Stimulated activated CD8-positive, alpha-beta memory T cell treated with anti-CD3 and anti-CD28 coated beads, Interleukin-12 subunit alpha, Interleukin-12 subunit beta, amount 100 ng/mL, for 4 hours (primary cell): ENCODE measurements at regions not wholly inside any gene's neighbourhood (a gene's known extent, or its start where the extent isn't known, plus 50 kb on each side); places are given as distances from the start of the nearest gene placed in this dataset.
"Not testable (repeated sequence)": the region's sequence is repeated elsewhere in the genome, so short reads cannot be mapped to it uniquely, and the experiment has no call there.

Experiments
- DNase-seq: peaks from one replicate; pipeline ENCODE4 v3.0.0-alpha.2; 2020; ENCODE audit warnings: low read depth

DNA sequence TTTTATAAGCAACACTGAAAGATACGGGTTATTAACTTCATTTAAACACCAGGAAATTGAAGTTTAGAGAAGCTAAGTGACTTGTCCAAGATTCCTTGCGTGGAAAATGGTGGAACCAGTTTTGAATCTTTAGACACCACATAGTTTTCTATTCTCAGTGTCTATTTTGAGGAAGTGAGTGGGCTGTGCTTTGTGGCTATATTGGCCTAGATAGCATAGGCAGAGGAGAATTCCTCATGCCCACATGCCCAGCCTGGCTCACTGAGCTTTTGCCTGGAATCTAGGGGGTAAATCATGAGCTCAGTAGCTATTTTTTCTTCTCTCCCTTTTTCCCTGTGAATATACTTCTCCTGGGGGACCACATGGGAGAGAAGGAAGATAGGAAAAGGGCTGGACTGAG, 431.3 kb downstream of the HS3ST3B1 start:
- DNase-seq = no peak

DNA sequence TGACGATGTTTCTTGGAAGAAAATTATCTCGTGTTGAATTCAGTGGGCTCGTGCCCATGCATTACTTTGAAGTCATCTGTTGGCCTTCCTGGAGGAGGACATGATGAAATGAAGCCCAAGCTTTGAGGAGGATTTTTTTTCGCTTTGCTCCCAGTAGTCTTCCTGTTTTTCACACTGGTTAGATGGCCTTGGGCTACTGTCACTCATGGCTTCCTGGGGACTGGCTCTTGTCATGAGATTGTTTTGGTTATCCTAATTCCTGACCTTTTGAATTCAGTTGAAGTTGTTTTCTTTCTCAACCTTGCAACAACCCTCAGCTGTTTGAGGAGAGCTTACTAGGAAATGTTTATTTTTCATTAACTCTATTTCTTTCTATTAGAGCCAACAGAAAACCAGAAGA, 430.7 kb downstream of the HS3ST3B1 start:
- no peak for DNase-seq

DNA sequence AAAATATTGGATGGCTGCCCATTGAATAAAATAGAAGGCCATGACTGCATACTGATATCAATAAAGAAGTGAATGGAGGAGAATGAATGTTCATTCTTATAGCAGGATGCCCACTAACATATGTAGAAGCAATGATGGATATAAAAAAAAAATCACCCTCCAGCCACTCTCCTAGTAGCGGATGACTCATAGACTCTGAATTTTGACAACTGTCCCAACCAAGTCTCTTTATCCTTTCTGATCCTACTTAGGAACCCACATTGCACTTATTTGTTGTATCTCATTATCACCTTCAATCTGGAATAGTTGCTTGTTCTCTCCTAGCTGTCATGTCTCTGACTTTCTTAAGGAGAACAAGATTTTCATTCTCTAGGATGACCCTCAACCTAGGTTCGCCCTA, 429.9 kb downstream of the HS3ST3B1 start:
- no peak for DNase-seq

DNA sequence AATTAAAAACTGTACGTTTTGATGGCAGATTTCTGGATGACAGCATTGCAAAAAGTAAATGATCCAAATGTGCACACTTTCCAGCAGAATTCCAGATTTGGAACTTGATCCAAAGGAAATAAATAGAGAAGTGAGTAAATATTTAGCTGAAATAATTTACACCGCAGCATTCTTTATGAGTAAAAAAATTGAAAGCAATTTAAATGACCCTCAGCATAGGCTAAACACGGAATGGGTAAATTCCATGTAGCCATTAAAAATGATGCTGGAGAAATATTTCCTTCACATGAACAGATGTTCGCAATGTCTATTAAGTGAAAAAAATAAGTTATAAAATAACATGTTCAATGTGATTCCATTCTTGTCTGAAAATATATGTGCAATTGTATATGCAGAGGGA, 424.8 kb downstream of the HS3ST3B1 start:
- no peak for DNase-seq

DNA sequence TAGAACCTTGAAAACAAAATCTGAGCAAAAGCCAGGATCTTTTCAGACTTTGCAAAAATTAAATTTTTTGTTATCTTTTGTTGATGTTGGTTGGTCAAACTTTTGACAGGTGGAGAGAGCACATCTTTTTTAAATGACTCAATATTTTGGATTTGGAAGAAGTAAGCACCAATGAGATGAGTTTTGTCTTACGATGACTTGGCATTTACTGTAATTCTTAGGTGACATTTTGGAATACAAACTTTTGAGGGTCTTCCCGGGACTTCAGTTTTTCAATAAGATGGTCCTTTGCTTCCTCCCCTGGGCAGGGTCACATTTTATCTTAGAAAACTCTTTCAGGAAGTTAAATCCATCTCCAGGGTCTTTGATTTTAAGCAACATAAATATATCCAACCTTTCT, 423.9 kb downstream of the HS3ST3B1 start:
- DNase-seq = no peak

DNA sequence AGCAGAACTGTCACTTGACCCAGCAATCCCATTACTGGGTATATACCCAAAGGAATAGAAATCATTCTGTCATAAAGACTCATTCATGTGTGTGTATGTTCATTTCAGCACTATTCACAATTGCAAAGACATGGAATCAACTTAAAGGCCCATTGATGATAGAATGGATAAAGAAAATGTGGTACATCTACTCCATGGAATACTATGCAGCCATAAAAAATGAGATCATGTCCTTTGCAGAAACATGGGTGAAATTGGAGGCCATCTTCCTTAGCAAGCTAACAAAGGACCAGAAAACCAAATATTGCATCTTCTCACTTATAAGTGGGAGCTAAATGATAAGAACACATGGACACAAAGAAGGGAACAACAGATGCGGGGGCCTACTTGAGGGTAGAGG, 422.5 kb downstream of the HS3ST3B1 start:
- DNase-seq = not testable (repeated sequence)

DNA sequence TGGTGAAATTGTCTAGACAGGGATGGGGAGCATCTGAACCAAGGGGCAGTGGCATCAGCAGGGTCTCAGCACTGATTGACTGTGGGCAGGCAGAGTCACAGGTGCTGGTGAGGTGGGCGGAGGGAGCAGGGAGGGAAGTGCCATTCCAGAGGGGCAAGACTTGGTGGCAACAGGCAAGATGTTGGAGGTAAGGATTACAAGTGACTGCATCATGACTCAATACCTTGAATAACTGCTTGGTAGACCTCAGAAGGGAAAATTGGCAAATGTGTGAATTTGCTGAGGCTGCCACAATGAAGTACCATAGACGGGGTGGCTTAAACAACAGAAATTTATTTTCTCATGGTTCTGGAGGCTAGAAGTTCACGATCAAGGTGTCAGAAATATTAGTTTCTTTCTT, 419.1 kb downstream of the HS3ST3B1 start:
- no peak for DNase-seq

DNA sequence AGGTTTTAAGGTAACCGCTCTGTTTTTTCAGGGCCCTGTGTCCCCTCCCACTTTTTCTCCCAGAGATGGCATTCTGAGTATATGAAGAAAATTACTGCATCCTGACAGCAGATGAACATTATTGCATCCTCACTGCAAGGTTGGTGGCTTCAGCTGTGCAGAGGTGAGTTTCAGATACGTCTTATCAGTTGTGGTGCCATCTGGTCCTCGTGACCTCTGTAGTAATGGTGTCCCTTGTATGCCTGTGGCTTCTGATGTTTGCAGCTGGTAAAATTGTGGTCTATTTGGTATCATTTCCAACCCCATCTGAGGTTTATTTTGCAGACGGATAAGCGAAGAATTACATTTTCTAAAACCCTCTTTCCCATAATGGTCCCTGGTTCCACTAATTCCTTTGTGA, 417.0 kb downstream of the HS3ST3B1 start:
- no peak for DNase-seq

DNA sequence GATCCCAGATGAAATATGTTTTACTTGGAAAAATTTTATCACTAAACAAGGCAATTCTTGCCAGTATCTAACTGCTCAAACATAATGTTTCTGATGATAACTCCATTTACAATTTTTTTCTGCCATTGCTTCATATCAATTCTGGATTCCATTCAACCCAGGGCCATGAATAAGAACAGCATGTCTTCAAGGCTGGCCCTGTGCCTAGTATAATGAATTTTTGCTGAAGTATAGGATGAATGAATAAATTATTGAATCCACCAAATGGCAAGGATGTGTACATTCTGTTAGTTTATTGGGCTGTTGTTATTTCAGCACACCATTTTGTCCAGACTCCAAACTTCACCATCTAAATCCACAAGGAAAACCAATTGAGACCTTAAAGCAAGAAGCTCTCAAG, 414.7 kb downstream of the HS3ST3B1 start:
- DNase-seq = no peak

DNA sequence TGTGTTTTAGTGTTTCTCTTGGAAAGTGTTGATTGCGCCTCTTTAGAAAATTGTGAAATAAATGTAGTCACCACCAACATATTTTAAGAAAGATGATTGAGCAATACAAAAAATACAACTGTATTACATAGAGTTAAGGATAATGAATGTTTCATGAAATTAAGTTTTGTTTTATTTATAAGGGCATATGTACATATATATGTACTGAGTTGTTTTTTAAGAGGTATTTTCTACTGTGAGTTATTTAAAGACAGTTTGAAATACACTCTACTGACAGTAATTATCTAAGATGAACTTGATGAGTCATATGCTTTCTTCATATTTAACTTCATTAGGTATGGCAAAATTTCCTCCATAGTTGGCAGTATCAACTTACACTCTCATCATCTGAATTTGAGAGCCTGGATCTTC, 411.7 kb downstream of the HS3ST3B1 start:
- DNase-seq = no peak

DNA sequence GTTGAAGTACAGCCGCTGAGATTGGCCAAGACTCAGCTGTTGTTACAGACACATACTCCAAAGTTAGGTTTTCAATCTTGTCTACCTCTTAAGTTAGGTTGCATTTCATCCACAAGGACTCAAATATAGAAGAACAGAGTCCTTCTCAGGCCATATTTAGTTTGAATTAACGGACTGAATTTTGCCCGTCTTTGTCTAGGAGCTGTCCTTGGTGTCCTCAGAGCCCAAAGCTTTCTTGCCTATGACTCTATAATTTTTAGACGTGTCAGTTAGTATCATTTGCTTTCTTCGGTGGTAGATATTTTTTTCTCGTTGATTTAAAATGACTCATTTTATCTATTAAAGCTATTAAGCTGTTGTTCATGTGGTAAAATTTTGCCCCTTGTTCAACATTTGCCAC, 403.2 kb downstream of the HS3ST3B1 start:
- no peak for DNase-seq

DNA sequence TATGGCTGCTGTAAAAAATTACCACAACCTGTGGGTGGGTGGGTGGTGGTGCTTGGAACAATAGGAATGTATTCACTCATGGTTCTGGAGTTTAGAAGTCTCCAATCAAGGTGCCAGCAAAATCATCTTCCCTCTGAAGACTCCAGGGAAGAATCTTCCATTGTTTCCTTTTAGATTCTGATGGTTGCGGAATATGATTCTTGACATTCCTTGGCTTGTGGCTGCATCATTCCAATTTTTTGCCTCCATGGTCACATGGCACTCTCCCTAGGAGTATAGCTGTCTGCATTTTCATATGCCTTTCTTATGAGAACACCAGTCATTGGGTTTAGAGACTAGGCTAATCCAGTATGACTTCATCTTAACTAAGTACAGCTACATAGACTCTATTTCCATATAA, 401.0 kb downstream of the HS3ST3B1 start:
- no peak for DNase-seq

DNA sequence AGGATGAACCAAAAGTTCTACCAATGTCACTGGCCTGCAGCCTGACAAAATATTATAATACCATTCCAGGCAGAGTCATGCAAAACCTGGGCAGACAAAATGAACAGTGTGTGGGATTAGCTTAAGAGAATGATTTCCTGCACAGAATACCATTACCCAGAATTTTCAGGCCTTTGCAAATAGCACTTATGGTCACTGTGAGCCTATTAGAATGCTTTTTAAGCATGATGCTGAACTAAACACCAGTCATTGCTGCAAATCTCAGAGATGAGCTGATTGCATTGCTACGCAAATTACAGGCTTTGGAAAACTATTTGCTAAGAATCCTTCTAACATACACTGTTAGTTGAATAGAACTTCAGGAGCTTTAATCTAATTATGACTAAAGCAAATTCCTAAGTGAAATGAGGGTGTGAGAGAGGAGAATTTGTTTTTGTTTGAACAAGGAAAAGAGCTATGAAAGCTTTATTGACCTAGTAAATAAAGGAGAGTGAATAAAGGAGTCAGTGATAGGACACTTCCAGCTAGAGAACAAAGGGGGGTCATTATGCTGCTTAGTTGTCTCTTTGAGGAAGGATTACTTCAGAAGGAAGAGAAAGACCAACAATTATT, 398.8 kb downstream of the HS3ST3B1 start:
- DNase-seq = no peak

DNA sequence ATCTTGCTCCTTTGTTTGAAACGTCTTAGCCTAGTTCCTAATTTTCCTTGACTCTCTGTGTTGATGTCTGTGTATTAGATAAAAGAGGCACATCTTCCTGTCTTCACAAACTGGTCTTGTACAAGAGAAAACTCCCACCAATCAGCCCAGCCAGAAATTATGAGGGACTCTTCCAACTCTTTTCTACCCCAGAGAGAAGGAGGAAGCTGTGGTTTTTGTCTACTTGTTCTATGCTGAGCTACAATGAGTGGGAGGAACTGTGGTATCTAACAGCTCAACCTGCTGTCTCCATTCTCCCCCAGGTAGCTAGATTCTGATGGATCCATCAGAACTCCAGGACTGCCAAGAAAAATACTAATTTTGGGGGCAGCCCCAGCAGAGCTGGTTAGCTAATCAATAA, 392.5 kb downstream of the HS3ST3B1 start:
- DNase-seq = no peak

DNA sequence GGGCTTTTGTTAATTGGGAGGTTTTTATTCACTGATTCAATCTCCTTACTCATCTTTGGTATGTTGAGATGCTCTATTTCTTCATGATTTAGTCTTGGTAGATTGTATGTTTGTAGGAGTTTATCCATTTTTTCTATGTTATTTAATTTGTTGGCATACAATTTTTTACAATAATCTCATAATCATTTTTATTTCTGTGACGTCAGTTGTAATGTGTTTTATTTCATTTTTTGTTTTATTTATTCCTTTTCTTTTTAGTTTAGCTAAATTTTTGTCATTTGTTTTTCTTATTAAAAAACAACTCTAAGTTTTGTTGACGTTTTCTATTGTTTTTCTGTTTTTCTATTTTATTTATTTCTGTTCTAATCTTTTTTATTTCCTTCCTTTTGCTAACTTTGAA, 389.8 kb downstream of the HS3ST3B1 start:
- DNase-seq = no peak

DNA sequence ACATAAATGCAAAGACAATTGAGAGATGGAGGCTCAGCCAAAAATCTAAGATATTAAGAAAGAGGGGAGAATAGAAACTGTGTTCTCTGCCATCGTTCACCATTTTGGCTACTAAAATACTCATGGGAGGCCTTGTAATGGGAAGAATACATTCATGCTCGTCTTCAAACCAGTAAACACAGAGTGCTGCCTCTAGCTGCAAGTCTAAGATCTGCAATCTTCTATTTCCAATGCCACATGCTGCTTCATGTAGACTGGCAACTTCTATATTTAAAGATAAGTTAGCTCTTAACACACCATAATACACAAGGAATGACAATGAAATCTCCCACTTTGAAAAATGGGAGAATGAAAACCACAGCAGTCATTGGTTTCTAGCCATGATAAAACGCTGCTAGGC, 387.3 kb downstream of the HS3ST3B1 start:
- DNase-seq = no peak

DNA sequence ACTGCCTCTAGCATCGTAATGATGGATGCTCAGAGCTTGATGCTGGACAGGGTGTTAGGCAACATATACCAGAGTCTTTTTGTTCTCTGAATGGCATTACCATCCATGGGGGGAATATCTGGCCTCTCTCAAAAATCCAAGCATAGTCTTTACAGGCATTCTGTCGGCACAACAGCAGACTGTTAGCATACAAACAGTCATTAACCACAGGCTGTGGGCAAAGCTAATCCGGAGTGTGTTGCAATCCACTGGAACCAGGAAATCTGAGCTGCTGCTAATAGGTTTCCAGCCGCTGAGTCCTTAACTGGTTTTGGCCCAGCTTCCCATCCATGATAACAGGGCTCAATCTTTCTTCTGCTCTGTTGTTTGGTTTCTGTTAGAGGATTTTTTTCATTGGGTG, 371.9 kb downstream of the HS3ST3B1 start:
- DNase-seq = no peak

DNA sequence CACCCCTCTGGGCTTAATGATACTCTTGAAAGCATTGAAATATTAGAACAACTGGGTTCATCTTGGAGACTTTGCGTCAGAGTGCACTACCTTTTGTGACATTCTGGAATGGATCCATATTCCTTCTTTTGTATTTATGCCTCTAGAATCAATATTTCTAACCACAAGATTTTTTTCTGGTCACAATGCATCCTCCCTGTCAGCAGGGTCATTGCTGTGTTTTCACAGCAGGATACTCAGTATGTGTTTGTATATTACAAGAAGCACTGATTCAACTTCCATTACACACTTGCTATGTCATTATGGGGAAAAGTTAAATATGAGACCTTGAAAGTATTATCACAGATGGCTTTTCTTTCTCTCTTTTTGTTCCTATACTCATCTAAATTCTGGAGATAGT, 370.0 kb downstream of the HS3ST3B1 start:
- DNase-seq = no peak

DNA sequence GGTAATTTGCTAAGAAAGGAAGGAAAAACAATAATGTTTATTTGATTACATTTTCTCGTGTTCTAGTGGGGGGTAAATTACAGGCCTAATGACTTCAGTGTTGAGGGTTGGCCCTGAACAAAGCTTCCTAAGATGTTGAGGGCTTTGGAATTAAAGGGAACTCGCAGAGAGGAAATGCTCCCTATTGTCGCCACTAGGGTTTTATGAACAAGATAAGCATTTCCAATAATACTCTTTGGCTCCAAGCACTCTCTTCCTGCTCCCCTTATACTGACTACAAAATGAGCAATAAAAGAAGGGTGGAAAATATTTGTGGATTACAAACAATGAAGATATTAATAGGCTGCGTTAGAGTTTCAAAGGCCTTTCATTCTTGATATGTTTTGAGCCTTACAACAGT, 363.6 kb downstream of the HS3ST3B1 start:
- DNase-seq = no peak

DNA sequence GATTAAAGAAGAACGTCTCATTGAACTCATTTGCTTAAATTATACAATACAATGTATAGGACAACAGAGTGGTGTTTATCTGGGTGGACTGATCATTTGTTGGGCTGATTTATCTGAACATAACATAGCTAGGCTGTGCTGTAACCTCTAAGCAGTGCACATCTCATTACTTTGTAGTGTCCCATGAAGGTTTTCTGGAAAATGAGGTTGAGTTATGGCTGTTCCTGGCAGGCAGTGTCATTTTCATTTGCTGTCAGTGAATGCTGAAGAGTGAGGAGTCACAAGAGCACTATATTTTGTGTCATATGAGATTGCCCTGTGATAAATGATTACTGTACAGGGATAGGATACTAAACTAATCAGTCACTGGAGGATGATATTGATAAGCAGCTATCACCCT, 340.2 kb downstream of the HS3ST3B1 start:
- DNase-seq = no peak

DNA sequence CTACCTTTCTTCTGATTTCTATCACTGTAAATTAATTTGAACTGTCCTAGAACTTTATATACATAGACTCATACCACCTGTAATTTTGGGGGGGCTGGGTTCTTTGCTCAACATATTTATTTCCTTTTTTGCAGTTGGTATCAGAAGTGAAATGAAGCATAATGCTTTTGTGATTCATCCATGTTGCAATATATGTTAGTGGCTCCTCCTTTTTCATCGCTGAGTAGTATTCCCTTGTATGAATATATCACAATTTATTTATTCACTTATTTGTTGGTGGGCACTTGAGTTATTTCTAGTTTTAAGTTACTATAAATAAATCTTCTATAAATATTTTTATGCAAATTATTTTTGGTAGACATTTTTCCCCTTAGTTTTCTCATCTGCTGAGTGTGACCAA, 336.4 kb downstream of the HS3ST3B1 start:
- no peak for DNase-seq

DNA sequence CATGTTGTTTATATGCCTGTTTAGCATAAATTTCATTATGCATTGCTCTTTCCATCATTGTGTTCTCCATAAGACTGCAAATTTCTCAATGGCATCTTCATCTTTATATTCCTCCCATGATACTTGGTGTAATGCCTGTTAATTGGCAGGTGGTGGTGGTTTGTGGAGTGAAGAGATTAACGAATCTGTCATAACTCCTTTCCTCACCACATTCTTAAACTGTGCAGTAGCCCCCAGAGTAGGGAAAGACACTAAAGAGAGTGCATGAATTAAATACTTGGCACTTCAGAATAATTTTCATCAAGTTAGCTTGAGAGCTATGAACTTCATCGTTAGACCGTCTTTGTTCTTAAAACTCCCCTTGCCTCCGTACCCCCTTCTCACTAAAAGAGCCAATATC, 329.7 kb downstream of the HS3ST3B1 start:
- DNase-seq = no peak

DNA sequence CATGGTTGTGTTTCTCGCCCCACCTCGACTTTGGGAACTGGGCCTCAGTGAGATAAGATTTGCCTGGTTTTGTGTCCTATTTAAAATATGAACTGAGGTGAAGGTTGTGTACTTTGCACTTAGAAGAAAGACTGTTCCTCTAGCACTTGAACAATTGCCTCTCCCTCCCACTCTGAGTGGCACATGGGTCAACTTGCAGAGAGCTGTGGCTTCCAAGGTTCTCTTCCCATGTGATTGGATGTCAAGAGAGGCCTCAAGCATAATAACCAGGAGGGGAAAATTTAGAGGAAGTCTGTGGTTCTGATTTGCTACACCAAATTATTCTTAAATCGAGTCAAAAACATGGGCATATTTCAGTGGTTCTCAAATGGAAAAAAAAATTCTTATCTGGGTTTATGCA, 329.2 kb downstream of the HS3ST3B1 start:
- DNase-seq = no peak

DNA sequence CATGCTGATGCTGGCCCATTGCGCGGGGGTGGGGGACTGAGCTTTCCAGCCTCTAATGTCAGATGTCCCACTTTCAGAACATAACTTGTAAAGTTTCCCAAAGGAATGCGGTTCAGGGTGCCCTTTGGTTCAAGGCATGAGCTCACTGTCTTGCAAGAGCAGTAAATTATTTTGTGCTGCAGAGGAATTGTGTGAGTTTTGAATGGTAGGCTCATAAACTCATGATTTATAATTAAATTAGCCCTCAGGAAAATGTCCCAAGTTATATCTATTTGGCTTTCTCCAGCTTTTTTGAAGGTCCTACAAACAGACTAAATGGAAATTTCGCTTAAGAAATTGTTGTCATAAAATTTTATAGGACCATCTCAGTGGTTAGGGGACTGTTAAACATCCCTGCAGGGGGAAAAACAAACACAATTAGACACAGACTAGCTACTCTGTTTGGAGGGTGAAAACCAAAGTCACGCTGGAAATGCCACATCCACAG, 321.8 kb downstream of the HS3ST3B1 start:
- no peak for DNase-seq
